DOHH2 (cell line): ENCODE measurements at regions not wholly inside any gene's neighbourhood (a gene's known extent, or its start where the extent isn't known, plus 50 kb on each side); places are given as distances from the start of the nearest gene placed in this dataset.

ENCODE experiments used
- CTCF ChIP-seq: fragments of 200-600 bp; sonication (generic); IDR thresholded peaks from one replicate; pipeline ENCODE4 v1.5.1; 2014; ENCODE audit warnings: antibody characterized with exemption, mild to moderate bottlenecking, low read depth, low read length; ENCODE audit not compliant: poor library complexity, severe bottlenecking
- EZH2phosphoT487 ChIP-seq: fragments of 200-600 bp; sonication (generic); IDR thresholded peaks from 2 replicates; pipeline ENCODE4 v1.6.1; 2017; ENCODE audit warnings: borderline replicate concordance, mild to moderate bottlenecking, antibody characterized with exemption, low read length, moderate library complexity, mixed read lengths

DNA sequence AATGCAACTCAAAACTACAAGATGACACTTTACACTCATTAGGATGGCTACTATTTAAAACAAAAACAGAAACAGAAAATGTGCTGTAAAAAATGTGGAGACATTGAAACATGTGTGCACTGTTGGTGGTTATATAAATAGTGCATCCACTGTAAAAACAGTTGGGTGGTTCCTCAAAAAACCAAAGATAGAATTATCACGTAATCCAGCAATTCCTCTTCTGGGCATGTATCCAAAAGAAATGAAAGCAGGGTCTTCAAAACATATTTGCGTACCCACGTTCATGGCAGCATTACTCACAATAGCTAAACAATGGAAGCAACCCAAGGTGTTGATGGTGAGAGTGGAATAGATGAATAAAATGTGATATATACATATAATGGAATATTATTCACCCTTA, 967.2 kb downstream of the TRAM1L1 start:
- no peak for TF ChIP-seq CTCF
- no peak for TF ChIP-seq EZH2phosphoT487
